T-cell (primary cell): ENCODE measurements at regions not wholly inside any gene's neighbourhood (a gene's known extent, or its start where the extent isn't known, plus 50 kb on each side); places are given as distances from the start of the nearest gene placed in this dataset.

Experiments
- ATAC-seq, 4 experiments: fragments of 200-7000 bp in 3 of 4; fragments of 150-1000 bp in 1 of 4; cut with Tn5 transposase; replicated peaks in 1 of 4; 1 replicate in 3 of 4; 2 replicates in 1 of 4; pipeline ENCODE4 v1.10.0; 2021; ENCODE audit warnings: moderate library complexity in 3 of 4, mild to moderate bottlenecking in 2 of 4, moderate number of reproducible peaks in 1 of 4
- CTCF ChIA-PET, 2 donors: fragments of 300-600 bp; sonication (Branson Sonifier 250); formaldehyde crosslinking; loops; one replicate each; lab custom pipeline; 2022; ENCODE audit warnings: antibody characterized with exemption in 2 of 2; lab: Charles Lee
- POLR2A ChIA-PET, 2 donors: fragments of 300-600 bp; sonication (Branson Sonifier 250); formaldehyde crosslinking; loops; one replicate each; lab custom pipeline; 2022; ENCODE audit warnings: antibody characterized with exemption in 2 of 2; lab: Charles Lee
- DNase-seq, 35 experiments: peaks; one replicate each; pipeline versions ENCODE4 v3.0.0 to v3.0.0-alpha.2; 2013 to 2023
- H3K27ac ChIP-seq: one replicate; pipeline ENCODE4 v1.5.1; 2013; ENCODE audit warnings: low read length
- H3K27me3 ChIP-seq, 2 experiments: replicated peaks in 1 of 2; 1 replicate in 1 of 2; 2 replicates in 1 of 2; pipeline versions ENCODE4 v1.6.1 to v1.7.0; 2013; ENCODE audit warnings: low read length in 1 of 2, mixed read lengths in 1 of 2; ENCODE audit not compliant: control insufficient read depth in 2 of 2, insufficient read depth in 2 of 2; ENCODE audit errors: extremely low read depth in 1 of 2
- H3K36me3 ChIP-seq, 2 donors: 1 replicate in 1 of 2; 2 replicates in 1 of 2; pipeline versions ENCODE4 v1.6.1 to v1.7.0; 2013; ENCODE audit warnings: low read length in 1 of 2; ENCODE audit not compliant: control insufficient read depth in 2 of 2, insufficient read depth in 1 of 2; ENCODE audit errors: extremely low read depth in 1 of 2
- H3K4me1 ChIP-seq, 2 experiments: 1 replicate in 1 of 2; 2 replicates in 1 of 2; pipeline versions ENCODE4 v1.6.1 to v1.7.0; 2013; ENCODE audit warnings: low read length in 2 of 2, mixed read lengths in 1 of 2; ENCODE audit not compliant: insufficient read depth in 2 of 2, control insufficient read depth in 1 of 2; ENCODE audit errors: extremely low read depth in 1 of 2
- H3K4me3 ChIP-seq, 2 donors: 1 replicate in 1 of 2; 2 replicates in 1 of 2; pipeline versions ENCODE4 v1.5.1 to v1.7.0; 2013; ENCODE audit warnings: mild to moderate bottlenecking in 2 of 2, low read length in 1 of 2, moderate library complexity in 1 of 2; ENCODE audit not compliant: control insufficient read depth in 1 of 2; ENCODE audit errors: extremely low read depth in 1 of 2
- H3K9me3 ChIP-seq: 2 replicates; pipeline ENCODE4 v1.7.0; 2013
- H3K27ac Mint-ChIP-seq, 2 donors: one replicate each; pipeline ENCODE4 v1.8.0; 2020 to 2021; ENCODE audit warnings: mild to moderate bottlenecking in 2 of 2, mixed read lengths in 2 of 2
- H3K27me3 Mint-ChIP-seq, 2 donors: one replicate each; pipeline ENCODE4 v1.8.0; 2021 to 2022; ENCODE audit warnings: mixed read lengths in 2 of 2
- H3K36me3 Mint-ChIP-seq: one replicate; pipeline ENCODE4 v1.8.0; 2021; ENCODE audit warnings: mixed read lengths
- H3K4me1 Mint-ChIP-seq, 3 donors: one replicate each; pipeline ENCODE4 v1.8.0; 2020 to 2022; ENCODE audit warnings: mixed read lengths in 3 of 3, mild to moderate bottlenecking in 1 of 3
- H3K4me3 Mint-ChIP-seq, 3 donors: one replicate each; pipeline ENCODE4 v1.8.0; 2020 to 2022; ENCODE audit warnings: mild to moderate bottlenecking in 3 of 3, mixed read lengths in 3 of 3, moderate library complexity in 3 of 3
- H3K9me3 Mint-ChIP-seq, 3 donors: one replicate each; pipeline ENCODE4 v1.8.0; 2020 to 2022; ENCODE audit warnings: mixed read lengths in 3 of 3
- WGBS: methylation state at CpG from one replicate; pipeline ENCODE4 v1.1.5; 2013; ENCODE audit warnings: missing lambda C conversion rate; ENCODE audit not compliant: insufficient coverage; 5-methylcytosine and 5-hydroxymethylcytosine counted together

GRCh38 chr10:129331207-129331838, 135.7 kb upstream of the MGMT start:
- H3K27me3 Mint-ChIP-seq: peaks cover 7 to 10% of the 10 kb centered on the region in 2 donors
- Histone ChIP-seq H3K27me3 (peaks cover 0 to 14% of the 10 kb centered on the region in 2 experiments), H3K4me3 (no peak overlapping the region), H3K36me3 (no peaks in the 10 kb centered on the region), H3K4me1 (peaks cover 0 to 5% of the 10 kb centered on the region in 2 experiments), H3K27ac (no peak overlapping the region), H3K9me3 (no peaks in the 10 kb centered on the region)
- ATAC-seq (no peak), DNase-seq (no peak)
- no peak overlapping the region for H3K4me3 Mint-ChIP-seq
- H3K4me1 Mint-ChIP-seq: peaks cover 0 to 2% (median 0%) of the 10 kb centered on the region in 3 donors
- CTCF ChIA-PET: interaction anchor here (1.8 to 2.3 kb wide), 2 partner anchors 299 to 300 kb away, joined by 7 to 8 read pairs; no protein-coding TSS in a partner anchor
- H3K9me3 Mint-ChIP-seq: no peaks in the 10 kb centered on the region
- POLR2A ChIA-PET: no interaction called here
- no peak overlapping the region for H3K27ac Mint-ChIP-seq
- 88% methylated on average over 5 of the region's 12 CpGs for WGBS
- H3K36me3 Mint-ChIP-seq: no peaks in the 10 kb centered on the region

GRCh38 chr10:129331839-129332220, 135.2 kb upstream of the MGMT start:
- peaks cover 0 to 2% (median 0%) of the 10 kb centered on the region in 3 donors for H3K4me1 Mint-ChIP-seq
- H3K36me3 Mint-ChIP-seq: no peaks in the 10 kb centered on the region
- Histone ChIP-seq H3K27me3 (peaks cover 0 to 14% of the 10 kb centered on the region in 2 experiments), H3K27ac (no peak overlapping the region), H3K4me3 (no peak overlapping the region), H3K36me3 (no peaks in the 10 kb centered on the region), H3K4me1 (peaks cover 0 to 5% of the 10 kb centered on the region in 2 experiments), H3K9me3 (no peaks in the 10 kb centered on the region)
- H3K4me3 Mint-ChIP-seq: no peak overlapping the region
- H3K27me3 Mint-ChIP-seq: peaks cover 7 to 10% of the 10 kb centered on the region in 2 donors
- POLR2A ChIA-PET: no interaction called here
- ATAC-seq (no peak), DNase-seq (no peak)
- CTCF ChIA-PET: interaction anchor here (1.8 to 2.3 kb wide), 2 partner anchors 300 kb away, joined by 7 to 8 read pairs; no protein-coding TSS in a partner anchor
- no peaks in the 10 kb centered on the region for H3K9me3 Mint-ChIP-seq
- WGBS: 92% methylated on average over 11 of the region's 13 CpGs
- no peak overlapping the region for H3K27ac Mint-ChIP-seq

- Histone ChIP-seq H3K27ac (no peak overlapping the region), H3K36me3 (no peaks in the 10 kb centered on the region), H3K4me1 (peaks cover 0 to 5% of the 10 kb centered on the region in 2 experiments), H3K4me3 (no peak overlapping the region), H3K27me3 (peaks cover 0 to 14% of the 10 kb centered on the region in 2 experiments), H3K9me3 (no peaks in the 10 kb centered on the region)
- WGBS: no CpG with 5 or more reads among the region's 6 CpGs
- ChIA-PET POLR2A (no interaction called here), CTCF (interaction anchor here (0.6 to 2.3 kb wide), 3 partner anchors 297 to 301 kb away, joined by 3 to 8 read pairs (median 7); no protein-coding TSS in a partner anchor)
- no peak overlapping the region for H3K4me3 Mint-ChIP-seq
- DNase-seq: peak in 12 of 35 experiments; percentile 3 to 52 (median 8)
- peaks cover 7 to 10% of the 10 kb centered on the region in 2 donors for H3K27me3 Mint-ChIP-seq
- H3K9me3 Mint-ChIP-seq: no peaks in the 10 kb centered on the region
- peaks cover 0 to 2% (median 0%) of the 10 kb centered on the region in 3 donors for H3K4me1 Mint-ChIP-seq
- ATAC-seq: no peak
- H3K36me3 Mint-ChIP-seq: no peaks in the 10 kb centered on the region
- H3K27ac Mint-ChIP-seq: no peak overlapping the region
These were observed 134.6 kb upstream of the MGMT start for GRCh38 chr10:129332476-129332875.

GRCh38 chr10:129333706-129334105, 133.3 kb upstream of the MGMT start:
- Histone ChIP-seq H3K9me3 (no peaks in the 10 kb centered on the region), H3K27ac (no peak overlapping the region), H3K36me3 (no peaks in the 10 kb centered on the region), H3K4me3 (no peak overlapping the region), H3K27me3 (peaks cover 0 to 14% of the 10 kb centered on the region in 2 experiments), H3K4me1 (peaks cover 0 to 5% of the 10 kb centered on the region in 2 experiments)
- Mint-ChIP-seq H3K4me3 (no peak overlapping the region), H3K27ac (no peak overlapping the region), H3K36me3 (no peaks in the 10 kb centered on the region), H3K9me3 (no peaks in the 10 kb centered on the region), H3K27me3 (peaks cover 7 to 10% of the 10 kb centered on the region in 2 donors), H3K4me1 (peaks cover 0 to 2% (median 0%) of the 10 kb centered on the region in 3 donors)
- no peak for DNase-seq
- POLR2A ChIA-PET: interaction anchor here in 1 of 2 donors (0.6 kb wide), 1 partner anchor 39 kb away, joined by 3 read pairs; no protein-coding TSS in a partner anchor
- 69% methylated on average over 7 of the region's 8 CpGs for WGBS
- CTCF ChIA-PET: interaction anchor here in 1 of 2 donors (2.3 kb wide), 1 partner anchor 302 kb away, joined by 7 read pairs; no protein-coding TSS in a partner anchor
- ATAC-seq: no peak

GRCh38 chr10:129334266-129334665, 132.8 kb upstream of the MGMT start:
- H3K9me3 Mint-ChIP-seq: no peaks in the 10 kb centered on the region

GRCh38 chr10:129335396-129335795, 131.6 kb upstream of the MGMT start:
- Histone ChIP-seq H3K36me3 (no peaks in the 10 kb centered on the region), H3K27ac (no peak overlapping the region), H3K4me3 (no peak overlapping the region), H3K4me1 (peaks cover 0 to 5% of the 10 kb centered on the region in 2 experiments), H3K27me3 (peaks cover 0 to 12% of the 10 kb centered on the region in 2 experiments), H3K9me3 (no peaks in the 10 kb centered on the region)
- POLR2A ChIA-PET: no interaction called here
- H3K9me3 Mint-ChIP-seq: no peaks in the 10 kb centered on the region
- WGBS: no CpG with 5 or more reads among the region's 4 CpGs
- H3K36me3 Mint-ChIP-seq: no peaks in the 10 kb centered on the region
- CTCF ChIA-PET: no interaction called here
- H3K27me3 Mint-ChIP-seq: peaks cover 10% of the 10 kb centered on the region in 2 donors
- no peak overlapping the region for H3K27ac Mint-ChIP-seq
- no peak overlapping the region for H3K4me3 Mint-ChIP-seq
- ATAC-seq: no peak
- peaks cover 0 to 2% (median 0%) of the 10 kb centered on the region in 3 donors for H3K4me1 Mint-ChIP-seq
- no peak for DNase-seq

More at GRCh38 chr10:129334266-129334665, 132.8 kb upstream of the MGMT start:
- Histone ChIP-seq H3K4me1 (peaks cover 0 to 5% of the 10 kb centered on the region in 2 experiments), H3K27ac (no peak overlapping the region), H3K9me3 (no peaks in the 10 kb centered on the region), H3K4me3 (no peak overlapping the region), H3K27me3 (peaks cover 0 to 14% of the 10 kb centered on the region in 2 experiments), H3K36me3 (no peaks in the 10 kb centered on the region)
- DNase-seq (no peak), ATAC-seq (no peak)
- ChIA-PET CTCF (interaction anchor here in 1 of 2 donors (0.6 kb wide), 1 partner anchor 19 kb away, joined by 3 read pairs; no protein-coding TSS in a partner anchor), POLR2A (no interaction called here)
- H3K27ac Mint-ChIP-seq: no peak overlapping the region
- WGBS: 88% methylated on average over 14 of the region's 16 CpGs
- no peaks in the 10 kb centered on the region for H3K36me3 Mint-ChIP-seq
- H3K4me1 Mint-ChIP-seq: peaks cover 0 to 2% (median 0%) of the 10 kb centered on the region in 3 donors
- H3K27me3 Mint-ChIP-seq: peaks cover 10% of the 10 kb centered on the region in 2 donors
- no peak overlapping the region for H3K4me3 Mint-ChIP-seq
